HepG2 (cell line): ENCODE measurements at regions not wholly inside any gene's neighbourhood (a gene's known extent, or its start where the extent isn't known, plus 50 kb on each side); places are given as distances from the start of the nearest gene placed in this dataset.

Experiments
- ATAC-seq: fragments of 200-7000 bp; cut with Tn5 transposase; 3 replicates; pipeline ENCODE4 v1.9.1; 2020; ENCODE audit warnings: mild to moderate bottlenecking, moderate library complexity
- BruUV-seq: library from RNA; stranded (reverse); fragments of 400-500 nt; replicated peaks from 2 replicates; lab custom pipeline; 2021; lab: Mats Ljungman, UMichigan
- CTCF ChIA-PET: fragments of 300-600 bp; formaldehyde crosslinking; extraction: SDS; loops from one replicate; lab custom pipeline; 2021; ENCODE audit warnings: low total read pairs, inconsistent platforms, low intra/inter-chr PET ratio; lab: Yijun Ruan, JAX
- POLR2A ChIA-PET: fragments of 350-600 bp; sonication (Branson Sonifier 250); formaldehyde crosslinking; loops from one replicate; lab custom pipeline; 2020; ENCODE audit warnings: antibody characterized with exemption, inconsistent platforms; lab: Yijun Ruan, JAX
- DNase-seq: peaks from one replicate; pipeline ENCODE4 v3.0.0-alpha.2; 2015; ENCODE audit warnings: low spot score
- FAIRE-seq: peaks from 3 replicates; lab custom pipeline; 2011; peaks lifted over from hg19 to GRCh38; lab: Jason Lieb, UNC
- H2AFZ ChIP-seq: one replicate; pipeline ENCODE4 v1.6.1; 2011; ENCODE audit warnings: low read length, inconsistent platforms
- H3K27ac ChIP-seq: fragments of 300-600 bp; 3 replicates; pipeline ENCODE4 v1.8.0; 2011; ENCODE audit warnings: mixed run types, mild to moderate bottlenecking, mixed read lengths, low read length, inconsistent platforms; ENCODE audit not compliant: insufficient read depth; ENCODE audit errors: extremely low read length
- H3K27me3 ChIP-seq, 2 experiments: fragments of 200-600 bp in 1 of 2; 2 replicates in 1 of 2; 3 replicates in 1 of 2; pipeline versions ENCODE4 v1.6.0 to v1.8.0; 2011; ENCODE audit warnings: low read length in 2 of 2, mild to moderate bottlenecking in 2 of 2, moderate library complexity in 2 of 2, inconsistent platforms in 1 of 2; ENCODE audit not compliant: insufficient read depth in 2 of 2, control insufficient read depth in 1 of 2
- H3K36me3 ChIP-seq, 2 experiments: fragments of 200-600 bp in 1 of 2; replicated peaks in 1 of 2; 2 replicates in 1 of 2; 3 replicates in 1 of 2; pipeline versions ENCODE4 v1.5.1 to v1.8.0; 2011; ENCODE audit warnings: low read length in 2 of 2, inconsistent platforms in 1 of 2; ENCODE audit not compliant: insufficient read depth in 2 of 2, control insufficient read depth in 1 of 2
- H3K4me1 ChIP-seq: 2 replicates; pipeline ENCODE4 v1.5.1; 2012; ENCODE audit warnings: low read length, inconsistent platforms; ENCODE audit not compliant: insufficient read depth
- H3K4me2 ChIP-seq: 2 replicates; pipeline ENCODE4 v1.6.0; 2011; ENCODE audit warnings: low read depth, low read length, inconsistent platforms
- H3K4me3 ChIP-seq, 3 experiments: fragments of 200-600 bp in 1 of 3; sonication (generic), shearing (Covaris generic) in 1 of 3; replicated peaks in 1 of 3; 2 replicates each; pipeline ENCODE4 v1.5.1; 2011 to 2016; ENCODE audit warnings: low read length in 3 of 3, inconsistent platforms in 2 of 3, low read depth in 2 of 3, mild to moderate bottlenecking in 2 of 3, control low read depth in 1 of 3, mixed read lengths in 1 of 3; ENCODE audit not compliant: insufficient read depth in 1 of 3
- H3K79me2 ChIP-seq: one replicate; pipeline ENCODE4 v1.6.1; 2011; ENCODE audit warnings: low read length, inconsistent platforms; ENCODE audit not compliant: insufficient read depth
- H3K9ac ChIP-seq: 2 replicates; pipeline ENCODE4 v1.6.0; 2011; ENCODE audit warnings: mild to moderate bottlenecking, low read depth, low read length, inconsistent platforms; ENCODE audit not compliant: insufficient read depth
- H3K9me3 ChIP-seq: 2 replicates; pipeline ENCODE4 v1.5.1; 2012; ENCODE audit warnings: mild to moderate bottlenecking, low read length
- H4K20me1 ChIP-seq: 2 replicates; pipeline ENCODE4 v1.6.0; 2011; ENCODE audit warnings: inconsistent platforms, mild to moderate bottlenecking, low read length, moderate library complexity; ENCODE audit not compliant: insufficient read depth
- ARID4A ChIP-seq: sonication (generic); formaldehyde crosslinking; IDR thresholded peaks from 2 replicates; pipeline ENCODE4 v1.5.0; 2020; ENCODE audit warnings: mild to moderate bottlenecking, missing genetic modification reagents, borderline replicate concordance
- HES4 ChIP-seq: sonication (generic); formaldehyde crosslinking; IDR thresholded peaks from 2 replicates; pipeline ENCODE4 v1.9.0; 2021; ENCODE audit warnings: mild to moderate bottlenecking, missing genetic modification reagents, borderline replicate concordance
- MYNN ChIP-seq: sonication (generic); formaldehyde crosslinking; IDR thresholded peaks from 2 replicates; pipeline ENCODE4 v1.4.0; 2020; ENCODE audit warnings: mild to moderate bottlenecking, low read depth, missing genetic modification reagents
- NFKB2 ChIP-seq: sonication (generic); formaldehyde crosslinking; IDR thresholded peaks from 2 replicates; pipeline ENCODE4 v1.4.0; 2020; ENCODE audit warnings: missing genetic modification reagents, borderline replicate concordance
- PLRG1 ChIP-seq: fragments of 450-650 bp; conservative IDR thresholded peaks from 2 replicates; pipeline ENCODE4 v1.6.1; 2016
- RFX5 ChIP-seq: IDR thresholded peaks from 2 replicates; pipeline ENCODE4 v1.6.1; 2011; ENCODE audit warnings: low read depth, low read length, improper control_type of control experiment
- SATB2 ChIP-seq: sonication (generic); formaldehyde crosslinking; IDR thresholded peaks from 2 replicates; pipeline ENCODE4 v1.5.0; 2020; ENCODE audit warnings: missing genetic modification reagents
- TRAFD1 ChIP-seq: sonication (generic); formaldehyde crosslinking; IDR thresholded peaks from 2 replicates; pipeline ENCODE4 v1.5.1; 2020; ENCODE audit warnings: missing genetic modification reagents, mild to moderate bottlenecking, borderline replicate concordance
- ZNF296 ChIP-seq: sonication (generic); formaldehyde crosslinking; conservative IDR thresholded peaks from 2 replicates; pipeline ENCODE4 v1.5.0; 2020; ENCODE audit warnings: mild to moderate bottlenecking, missing genetic modification reagents
- ZNF335 ChIP-seq: sonication (generic); formaldehyde crosslinking; IDR thresholded peaks from 2 replicates; pipeline ENCODE4 v1.4.0; 2020; ENCODE audit warnings: missing genetic modification reagents
- ZNF441 ChIP-seq: sonication (generic); formaldehyde crosslinking; IDR thresholded peaks from 2 replicates; pipeline ENCODE4 v1.7.0; 2021; ENCODE audit warnings: missing genetic modification reagents, borderline replicate concordance
- ZNF501 ChIP-seq: sonication (generic); formaldehyde crosslinking; IDR thresholded peaks from 2 replicates; pipeline ENCODE4 v1.5.1; 2020; ENCODE audit warnings: mild to moderate bottlenecking, moderate library complexity, missing genetic modification reagents
- ZNF619 ChIP-seq: sonication (generic); formaldehyde crosslinking; IDR thresholded peaks from 2 replicates; pipeline ENCODE4 v1.4.0; 2020; ENCODE audit warnings: mild to moderate bottlenecking, missing genetic modification reagents
- ZNF687 ChIP-seq: sonication (generic); formaldehyde crosslinking; IDR thresholded peaks from 2 replicates; pipeline ENCODE4 v1.5.1; 2020; ENCODE audit warnings: mild to moderate bottlenecking, missing genetic modification reagents, moderate library complexity
- ZNF737 ChIP-seq: sonication (generic); formaldehyde crosslinking; IDR thresholded peaks from 2 replicates; pipeline ENCODE4 v1.5.0; 2020; ENCODE audit warnings: missing genetic modification reagents, mild to moderate bottlenecking, borderline replicate concordance
- WGBS: methylation state at CpG from one replicate; pipeline ENCODE4 v1.1.6; 2017; ENCODE audit warnings: low lambda C conversion rate; 5-methylcytosine and 5-hydroxymethylcytosine counted together
- in situ Hi-C: cut with HindIII; loops from 2 replicates; pipeline ENCODE4 v1.10.0; 2017; ENCODE audit warnings: low pct_unique_long_range_greater_than_20kb; ENCODE audit not compliant: extremely low pct_ligation_motif_present
- intact Hi-C: fragments of 100-400 bp; cut with micrococcal nuclease; formaldehyde crosslinking; loops from one replicate; pipeline ENCODE4 v1.10.0; 2022; ENCODE audit not compliant: unreplicated experiment

GRCh38 chr2:133865141-133865540, 296.9 kb upstream of the NCKAP5 start (continued):
- no peak for TF ChIP-seq TRAFD1 (CRISPR knock-in tag)
- TF ChIP-seq HES4 (CRISPR knock-in tag): no peak
- no peak for TF ChIP-seq ZNF296 (CRISPR knock-in tag)
- TF ChIP-seq ZNF501: no peak

GRCh38 chr2:133867166-133867565, 298.9 kb upstream of the NCKAP5 start:
- H3K27ac ChIP-seq: no peak overlapping the region
- no peak for DNase-seq
- no peak overlapping the region for H3K4me2 ChIP-seq
- no peaks in the 10 kb centered on the region for H4K20me1 ChIP-seq
- ATAC-seq: no peak
- ChIA-PET POLR2A (no interaction called here), CTCF (no interaction called here)
- no peak overlapping the region for H3K9ac ChIP-seq
- no peaks in the 10 kb centered on the region for H3K36me3 ChIP-seq
- H3K9me3 ChIP-seq: no peaks in the 10 kb centered on the region
- no peak overlapping the region for H3K4me3 ChIP-seq
- intact Hi-C loops (no loop called here), in situ Hi-C loops (no loop called here)
- H2AFZ ChIP-seq: no peak overlapping the region
- WGBS: 21% methylated on average over 2 of the region's 2 CpGs
- no peaks in the 10 kb centered on the region for H3K4me1 ChIP-seq
- no peak for FAIRE-seq
- peaks cover 0 to 14% of the 10 kb centered on the region in 2 experiments; a peak in 2 of 5 replicates for H3K27me3 ChIP-seq
- H3K79me2 ChIP-seq: no peaks in the 10 kb centered on the region
- no TSS peak for BruUV-seq
- TF ChIP-seq ZNF619 (CRISPR knock-in tag) (no peak), RFX5 (no peak), NFKB2 (CRISPR knock-in tag) (no peak), ZNF687 (CRISPR knock-in tag) (no peak), ZNF441 (no peak), MYNN (CRISPR knock-in tag) (no peak), ARID4A (CRISPR knock-in tag) (no peak), ZNF335 (CRISPR knock-in tag) (no peak), PLRG1 (no peak), ZNF737 (CRISPR knock-in tag) (no peak), SATB2 (CRISPR knock-in tag) (no peak)
